DOHH2 (cell line): ENCODE measurements at regions not wholly inside any gene's neighbourhood (a gene's known extent, or its start where the extent isn't known, plus 50 kb on each side); places are given as distances from the start of the nearest gene placed in this dataset.

Source experiments
- EZH2phosphoT487 ChIP-seq: fragments of 200-600 bp; sonication (generic); IDR thresholded peaks from 2 replicates; pipeline ENCODE4 v1.6.1; 2017; ENCODE audit warnings: borderline replicate concordance, mild to moderate bottlenecking, antibody characterized with exemption, low read length, moderate library complexity, mixed read lengths
- TF ChIP-seq, protein P1 (sequence below): fragments of 200-600 bp; sonication (generic); IDR thresholded peaks from one replicate; pipeline ENCODE4 v1.5.1; 2014; ENCODE audit warnings: antibody characterized with exemption, mild to moderate bottlenecking, low read depth, low read length; ENCODE audit not compliant: poor library complexity, severe bottlenecking

DNA sequence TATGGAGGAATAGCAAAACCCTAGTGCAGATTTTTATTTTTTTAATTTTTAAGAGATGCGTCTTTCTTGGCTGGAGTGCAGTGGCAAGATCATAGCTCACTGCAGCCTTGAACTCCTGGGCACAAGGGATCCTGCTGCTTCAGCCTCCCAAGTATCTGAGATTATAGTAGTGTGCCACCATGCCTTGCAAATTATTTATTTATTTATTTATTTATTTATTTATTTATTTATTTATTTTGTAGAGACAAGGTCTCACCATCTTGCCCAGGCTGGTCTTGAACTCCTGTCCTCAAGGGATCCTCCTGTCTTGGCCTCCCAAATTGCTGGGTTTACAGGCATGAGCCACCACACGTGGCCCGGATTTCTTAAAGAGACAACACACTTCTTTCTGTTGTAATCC, 1158.8 kb downstream of the AACS start:
- TF ChIP-seq, protein P1, sequence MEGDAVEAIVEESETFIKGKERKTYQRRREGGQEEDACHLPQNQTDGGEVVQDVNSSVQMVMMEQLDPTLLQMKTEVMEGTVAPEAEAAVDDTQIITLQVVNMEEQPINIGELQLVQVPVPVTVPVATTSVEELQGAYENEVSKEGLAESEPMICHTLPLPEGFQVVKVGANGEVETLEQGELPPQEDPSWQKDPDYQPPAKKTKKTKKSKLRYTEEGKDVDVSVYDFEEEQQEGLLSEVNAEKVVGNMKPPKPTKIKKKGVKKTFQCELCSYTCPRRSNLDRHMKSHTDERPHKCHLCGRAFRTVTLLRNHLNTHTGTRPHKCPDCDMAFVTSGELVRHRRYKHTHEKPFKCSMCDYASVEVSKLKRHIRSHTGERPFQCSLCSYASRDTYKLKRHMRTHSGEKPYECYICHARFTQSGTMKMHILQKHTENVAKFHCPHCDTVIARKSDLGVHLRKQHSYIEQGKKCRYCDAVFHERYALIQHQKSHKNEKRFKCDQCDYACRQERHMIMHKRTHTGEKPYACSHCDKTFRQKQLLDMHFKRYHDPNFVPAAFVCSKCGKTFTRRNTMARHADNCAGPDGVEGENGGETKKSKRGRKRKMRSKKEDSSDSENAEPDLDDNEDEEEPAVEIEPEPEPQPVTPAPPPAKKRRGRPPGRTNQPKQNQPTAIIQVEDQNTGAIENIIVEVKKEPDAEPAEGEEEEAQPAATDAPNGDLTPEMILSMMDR: no peak
- no peak for TF ChIP-seq EZH2phosphoT487
